ENCODE measurements at regions not wholly inside any gene's neighbourhood (a gene's known extent, or its start where the extent isn't known, plus 50 kb on each side); places are given as distances from the start of the nearest gene placed in this dataset.

DNA sequence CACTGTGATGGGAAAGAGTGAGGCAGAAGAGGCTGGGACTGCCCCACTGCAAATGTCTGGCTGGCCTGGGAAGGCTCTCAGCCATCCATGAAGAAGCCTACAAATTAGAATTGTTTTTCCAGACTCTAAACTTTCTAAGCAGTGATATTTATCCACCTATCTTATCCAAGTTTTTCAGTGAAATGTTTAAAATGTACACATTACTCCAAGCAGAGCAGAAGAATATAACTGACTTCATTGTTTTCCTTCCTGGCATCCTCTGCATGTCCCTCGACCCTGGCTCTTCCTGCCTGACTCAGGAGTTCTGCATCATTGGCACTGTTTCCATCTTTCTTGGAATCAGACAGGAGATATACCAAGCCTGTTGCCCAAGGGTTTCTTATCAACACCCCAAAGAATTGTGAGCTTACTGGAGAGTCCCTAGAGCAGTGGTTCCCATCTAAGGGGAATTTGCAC, 401.5 kb upstream of the PROK2 start:
- no peak for DNase-seq

GRCh38 chr3:72185549-72186399, 400.8 kb upstream of the PROK2 start:
- no peak for DNase-seq

- DNase-seq, result no peak
These were observed 398.5 kb upstream of the PROK2 start for GRCh38 chr3:72183489-72183888.

- DNase-seq, result no peak
These were observed 397.3 kb upstream of the PROK2 start for GRCh38 chr3:72182206-72182605.

DNA sequence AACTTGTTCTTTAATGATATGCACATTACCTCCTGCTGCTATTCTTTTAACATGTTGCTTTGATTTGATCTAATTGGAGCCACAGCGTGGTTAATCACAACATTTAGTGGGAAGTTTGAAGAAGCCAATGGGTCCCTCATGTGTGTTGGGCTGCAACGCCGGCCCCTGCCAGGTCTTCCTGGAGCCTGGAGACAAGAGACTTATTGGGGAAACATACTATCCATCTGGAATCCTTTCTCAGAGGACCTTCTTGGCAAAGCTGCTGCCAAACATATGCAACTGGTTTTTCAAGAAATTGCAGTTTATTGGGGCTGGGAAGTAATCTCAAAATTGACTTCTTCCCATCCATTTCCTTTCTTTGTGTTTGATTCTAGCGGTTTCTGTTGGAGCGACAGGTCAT, 396.3 kb upstream of the PROK2 start:
- no peak for DNase-seq

GRCh38 chr3:72180405-72180804, 395.5 kb upstream of the PROK2 start:
- no peak for DNase-seq

DNA sequence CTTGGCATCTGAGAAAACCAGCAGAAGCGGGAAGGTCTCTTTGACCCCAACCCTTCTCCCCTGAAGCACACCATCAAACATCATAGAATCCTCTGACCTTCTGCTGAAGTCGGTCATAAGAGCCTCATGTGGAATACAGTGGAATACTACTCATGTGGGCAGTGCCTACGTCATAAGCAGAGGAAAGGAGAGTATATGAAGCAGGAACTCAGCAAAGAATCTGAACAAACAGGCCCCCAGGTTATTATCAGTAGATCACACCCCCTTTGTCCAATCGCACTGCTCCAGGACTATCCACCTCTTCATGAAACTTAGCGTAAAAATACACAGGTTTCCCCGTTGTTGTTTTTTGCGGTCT, 394.1 kb upstream of the PROK2 start:
- no peak for DNase-seq

GRCh38 chr3:72178463-72179106, 393.6 kb upstream of the PROK2 start:
- no peak for DNase-seq

GRCh38 chr3:72177075-72178050, 392.4 kb upstream of the PROK2 start:
- no peak for DNase-seq

DNA sequence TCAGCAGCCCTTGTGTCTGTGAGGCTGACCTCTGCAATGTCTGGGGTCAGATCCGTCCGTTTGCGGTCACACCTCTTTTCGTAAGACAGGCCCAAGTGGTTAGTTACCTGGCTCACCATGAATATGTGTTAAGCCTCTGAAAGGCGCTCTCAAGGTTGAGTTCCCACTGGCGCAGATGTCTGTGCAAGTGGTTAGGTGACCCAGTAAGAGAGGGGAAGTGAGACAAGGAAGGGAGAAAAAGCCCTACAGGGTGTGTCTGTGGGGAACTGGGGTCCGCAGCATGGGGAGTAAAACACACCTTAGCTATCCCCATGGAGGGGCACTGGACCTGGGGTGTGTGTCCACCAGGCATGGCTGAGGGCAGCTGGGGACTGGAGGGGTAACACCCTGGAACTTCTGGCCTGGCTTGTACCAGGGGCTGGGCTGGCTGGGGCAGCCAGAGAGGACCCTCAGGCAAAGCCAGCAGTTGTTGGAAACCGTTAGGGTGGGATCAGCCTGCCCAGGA, 391.6 kb upstream of the PROK2 start:
- DNase-seq, result no peak

- DNase-seq, result no peak
These were observed 390.4 kb upstream of the PROK2 start for GRCh38 chr3:72175296-72175858.

GRCh38 chr3:72174890-72175289, 389.9 kb upstream of the PROK2 start:
- no peak for DNase-seq

- DNase-seq, result no peak
These were observed 389.1 kb upstream of the PROK2 start for GRCh38 chr3:72174040-72174439.

DNA sequence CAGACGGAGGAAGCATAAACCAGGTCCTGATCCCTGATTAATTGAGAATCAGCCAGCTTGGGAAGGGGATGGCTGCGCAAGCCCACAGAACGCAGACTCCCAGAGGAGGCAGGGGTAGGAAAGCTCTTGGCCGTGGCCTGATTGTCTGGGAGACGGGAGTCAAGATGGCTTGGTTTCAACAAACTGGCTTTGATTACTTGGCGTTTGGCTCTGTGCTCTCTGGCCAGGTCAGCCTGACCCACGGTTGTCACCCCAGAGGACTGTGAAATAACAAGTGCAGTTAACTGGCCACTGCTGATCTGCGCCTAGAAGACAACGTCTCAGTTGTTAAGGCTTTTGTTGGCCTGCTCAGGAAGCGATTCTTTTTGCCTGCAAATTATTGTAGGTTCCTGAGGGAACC, 387.0 kb upstream of the PROK2 start:
- DNase-seq, result no peak

- DNase-seq, result no peak
These were observed 386.5 kb upstream of the PROK2 start for GRCh38 chr3:72171463-72171881.

GRCh38 chr3:72169561-72170472, 384.9 kb upstream of the PROK2 start:
- DNase-seq, result no peak

GRCh38 chr3:72169120-72169519, 384.2 kb upstream of the PROK2 start:
- DNase-seq, result no peak

- no peak for DNase-seq
These were observed 380.9 kb upstream of the PROK2 start for GRCh38 chr3:72165808-72166207.

DNA sequence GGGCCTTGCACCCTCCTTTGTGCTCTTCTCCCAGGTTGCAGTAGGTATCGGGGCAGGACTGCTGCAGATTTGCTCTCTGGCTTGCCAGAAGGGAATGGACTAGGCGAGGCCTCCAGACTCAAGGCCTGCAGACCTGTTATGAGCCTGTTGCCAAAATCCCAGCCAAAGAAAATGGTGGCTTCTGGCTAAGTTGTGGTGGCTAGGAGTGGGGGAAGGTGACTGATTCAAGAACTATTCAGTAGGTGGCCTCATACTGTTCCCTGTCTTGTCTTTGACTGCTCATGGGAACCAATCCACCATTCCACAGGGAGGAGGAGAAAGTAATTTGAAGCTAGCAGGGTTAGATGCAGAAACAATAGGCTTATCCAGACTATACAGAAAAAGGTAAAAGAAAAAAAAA, 380.4 kb upstream of the PROK2 start:
- DNase-seq, result no peak

GRCh38 chr3:72164635-72164978, 379.7 kb upstream of the PROK2 start:
- DNase-seq, result no peak

DNA sequence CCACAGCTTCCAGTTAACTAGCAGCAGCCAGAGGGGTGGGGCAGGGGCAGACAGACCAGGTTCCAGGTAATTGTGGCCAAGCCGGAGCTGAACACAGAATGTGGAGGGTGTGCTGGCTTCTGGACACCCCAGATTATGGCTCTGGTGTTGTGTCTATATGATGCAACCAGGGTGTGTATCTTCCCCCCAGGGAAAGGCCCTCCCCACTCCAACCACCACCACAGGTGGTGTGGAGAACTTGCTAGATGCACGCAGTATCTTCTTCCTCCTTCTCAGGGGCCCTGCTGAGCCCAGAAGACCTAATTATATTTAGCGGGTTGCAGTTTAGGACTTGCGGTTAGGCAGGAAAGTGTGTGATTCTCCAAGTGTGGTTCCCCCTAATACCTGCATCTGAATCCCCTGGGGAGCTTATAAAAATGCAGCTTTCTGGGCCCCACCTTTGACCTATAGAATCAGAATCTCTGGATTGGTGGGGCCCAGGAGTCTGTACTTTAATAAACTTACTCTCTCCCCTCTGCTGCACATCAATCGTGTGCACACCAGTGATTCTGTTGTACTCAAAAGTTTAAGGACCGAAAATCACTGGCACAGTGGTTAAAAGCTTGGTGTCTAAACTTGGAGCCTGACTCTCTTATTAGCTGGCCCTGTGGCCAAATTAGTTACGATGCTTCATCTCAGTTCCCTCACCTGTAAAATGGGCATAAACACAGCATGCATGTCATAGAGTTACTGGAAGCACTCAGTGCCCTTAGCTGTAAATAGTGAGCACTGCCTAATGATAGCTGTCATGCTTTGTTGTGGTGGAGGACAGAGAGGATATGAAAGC, 379.1 kb upstream of the PROK2 start:
- DNase-seq, result no peak

Measured in activated CD4-positive, alpha-beta T cell treated with anti-CD3 and anti-CD28 coated beads, Interleukin-2, amount 50 U/mL, for 1 hour (primary cell).